ENCODE measurements at regions not wholly inside any gene's neighbourhood (a gene's known extent, or its start where the extent isn't known, plus 50 kb on each side); places are given as distances from the start of the nearest gene placed in this dataset.

DNA sequence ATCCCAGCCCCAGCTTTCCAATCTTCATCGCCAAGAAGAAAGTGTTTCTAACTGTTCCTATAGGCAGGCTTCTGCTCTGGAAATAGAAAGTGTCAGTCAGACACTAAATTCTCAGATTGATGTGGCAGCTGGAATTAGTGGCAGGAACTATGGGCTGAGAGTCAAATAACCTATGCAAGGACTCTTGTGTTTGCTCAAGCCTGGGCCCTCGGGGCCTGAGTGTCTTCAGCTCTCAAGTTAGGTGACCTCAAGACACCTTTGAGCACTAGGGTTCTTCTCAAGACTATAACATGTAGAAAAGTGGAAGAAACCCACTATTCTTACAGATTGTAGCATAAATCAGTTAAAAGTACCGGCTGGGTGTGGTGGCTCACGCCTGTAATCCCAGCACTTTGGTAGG is 694.5 kb downstream of the RNF144A start:
- CTCF ChIA-PET: no interaction called here
- intact Hi-C loops (cut with micrococcal nuclease): no loop called here

More for the DNA sequence above, 694.5 kb downstream of the RNF144A start:
- ChIA-PET RAD21 (ENCODE audit: low non-redundant PET in 1 of 2, low total read pairs in 2 of 2, uncharacterized antibody in 2 of 2, unreplicated experiment in 2 of 2) (no interaction called here), POLR2A (no interaction called here)
- DNase-seq (ENCODE audit: low read depth, low spot score): no peak
- no peak for TF ChIP-seq JUND (IDR thresholded peaks at IDR 0.05)
- TF ChIP-seq ZFX (IDR thresholded peaks at IDR 0.05): no peak
- no peak for TF ChIP-seq SP1 (IDR thresholded peaks at IDR 0.05; ENCODE audit: low read depth)
- TF ChIP-seq EZH2 (IDR thresholded peaks at IDR 0.05): no peak
- TF ChIP-seq EZH2phosphoT487 (IDR thresholded peaks at IDR 0.05; ENCODE audit: borderline replicate concordance): no peak
- no peak for TF ChIP-seq ZNF274 (IDR thresholded peaks at IDR 0.05; ENCODE audit: low read depth, low read length)
- TF ChIP-seq SRF (IDR thresholded peaks at IDR 0.05; ENCODE audit: low read depth): no peak
- no peak for TF ChIP-seq EGR1 (IDR thresholded peaks at IDR 0.05; ENCODE audit: low read depth)
- no peak for TF ChIP-seq POLR2AphosphoS5 (IDR thresholded peaks at IDR 0.05; ENCODE audit: low read depth, low read length)
- TF ChIP-seq FOSL1 (IDR thresholded peaks at IDR 0.05; ENCODE audit: low read depth): no peak
- TF ChIP-seq YY1 (IDR thresholded peaks at IDR 0.05; ENCODE audit: extremely low read depth, insufficient replicate concordance, low read depth, low read length): no peak
- TF ChIP-seq CEBPB (IDR thresholded peaks at IDR 0.05; ENCODE audit: low read depth): no peak
- TF ChIP-seq, protein P1, sequence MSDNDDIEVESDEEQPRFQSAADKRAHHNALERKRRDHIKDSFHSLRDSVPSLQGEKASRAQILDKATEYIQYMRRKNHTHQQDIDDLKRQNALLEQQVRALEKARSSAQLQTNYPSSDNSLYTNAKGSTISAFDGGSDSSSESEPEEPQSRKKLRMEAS (IDR thresholded peaks at IDR 0.05): no peak
- TF ChIP-seq CBX3 (IDR thresholded peaks at IDR 0.05; ENCODE audit: low read depth): no peak
- TF ChIP-seq ELF1 (IDR thresholded peaks at IDR 0.05; ENCODE audit: borderline replicate concordance, low read depth): no peak
- TF ChIP-seq, protein P2, sequence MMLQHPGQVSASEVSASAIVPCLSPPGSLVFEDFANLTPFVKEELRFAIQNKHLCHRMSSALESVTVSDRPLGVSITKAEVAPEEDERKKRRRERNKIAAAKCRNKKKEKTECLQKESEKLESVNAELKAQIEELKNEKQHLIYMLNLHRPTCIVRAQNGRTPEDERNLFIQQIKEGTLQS (IDR thresholded peaks at IDR 0.05): no peak
- no peak for TF ChIP-seq POLR2A (IDR thresholded peaks at IDR 0.05; ENCODE audit: borderline replicate concordance, extremely low read depth, insufficient read depth, insufficient read length)
- TF ChIP-seq, protein P3, sequence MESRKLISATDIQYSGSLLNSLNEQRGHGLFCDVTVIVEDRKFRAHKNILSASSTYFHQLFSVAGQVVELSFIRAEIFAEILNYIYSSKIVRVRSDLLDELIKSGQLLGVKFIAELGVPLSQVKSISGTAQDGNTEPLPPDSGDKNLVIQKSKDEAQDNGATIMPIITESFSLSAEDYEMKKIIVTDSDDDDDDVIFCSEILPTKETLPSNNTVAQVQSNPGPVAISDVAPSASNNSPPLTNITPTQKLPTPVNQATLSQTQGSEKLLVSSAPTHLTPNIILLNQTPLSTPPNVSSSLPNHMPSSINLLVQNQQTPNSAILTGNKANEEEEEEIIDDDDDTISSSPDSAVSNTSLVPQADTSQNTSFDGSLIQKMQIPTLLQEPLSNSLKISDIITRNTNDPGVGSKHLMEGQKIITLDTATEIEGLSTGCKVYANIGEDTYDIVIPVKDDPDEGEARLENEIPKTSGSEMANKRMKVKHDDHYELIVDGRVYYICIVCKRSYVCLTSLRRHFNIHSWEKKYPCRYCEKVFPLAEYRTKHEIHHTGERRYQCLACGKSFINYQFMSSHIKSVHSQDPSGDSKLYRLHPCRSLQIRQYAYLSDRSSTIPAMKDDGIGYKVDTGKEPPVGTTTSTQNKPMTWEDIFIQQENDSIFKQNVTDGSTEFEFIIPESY (IDR thresholded peaks at IDR 0.05; ENCODE audit: extremely low read depth, insufficient replicate concordance, low read length): no peak
- no peak for TF ChIP-seq SIN3A (IDR thresholded peaks at IDR 0.05; ENCODE audit: low read depth)
- Histone ChIP-seq H3K9me3 (ENCODE audit: control insufficient read depth in 1 of 2, insufficient read depth in 1 of 2, low read depth in 1 of 2, low read length in 2 of 2) (no peaks in the 10 kb centered on the region), H3K27me3 (ENCODE audit: insufficient read depth, low read length) (0 out of 2 replicates have a peak, but pooled peaks cover 2% of the 10 kb centered on the region), H3K27ac (ENCODE audit: low read depth, low read length) (no peak overlapping the region), H3K4me1 (ENCODE audit: control insufficient read depth in 1 of 2, insufficient read depth in 2 of 2, low read length in 2 of 2) (no peaks in the 10 kb centered on the region), H4K20me1 (ENCODE audit: insufficient read depth) (no peaks in the 10 kb centered on the region), H3K4me3 (replicated peaks in 1 of 2; ENCODE audit: low read depth in 1 of 2, low read length in 2 of 2) (no peak overlapping the region), H3K4me2 (ENCODE audit: low read length) (no peak overlapping the region), H3K9me2 (ENCODE audit: insufficient read depth) (no peaks in the 10 kb centered on the region), H3K79me2 (ENCODE audit: insufficient read depth, low read length) (no peaks in the 10 kb centered on the region), H3K36me3 (ENCODE audit: control insufficient read depth in 1 of 2, insufficient read depth in 2 of 2, low read length in 2 of 2) (no peaks in the 10 kb centered on the region), H3K9ac (ENCODE audit: low read length) (no peak overlapping the region), H2AFZ (ENCODE audit: low read depth, low read length, poor library complexity, severe bottlenecking) (no peak overlapping the region)
- BruUV-seq (replicated peaks): no TSS peak
- no peak for ATAC-seq
